22Rv1 (cell line): ENCODE measurements at regions not wholly inside any gene's neighbourhood (a gene's known extent, or its start where the extent isn't known, plus 50 kb on each side); places are given as distances from the start of the nearest gene placed in this dataset.

ENCODE experiments used
- ZFX ChIP-seq: fragments of 450-650 bp; IDR thresholded peaks from 2 replicates; pipeline ENCODE4 v1.6.1; 2017; ENCODE audit warnings: antibody characterized with exemption, borderline replicate concordance
- TF ChIP-seq, protein P1 (sequence below): fragments of 450-650 bp; IDR thresholded peaks from 2 replicates; pipeline ENCODE4 v1.5.1; 2017; ENCODE audit warnings: mild to moderate bottlenecking

DNA sequence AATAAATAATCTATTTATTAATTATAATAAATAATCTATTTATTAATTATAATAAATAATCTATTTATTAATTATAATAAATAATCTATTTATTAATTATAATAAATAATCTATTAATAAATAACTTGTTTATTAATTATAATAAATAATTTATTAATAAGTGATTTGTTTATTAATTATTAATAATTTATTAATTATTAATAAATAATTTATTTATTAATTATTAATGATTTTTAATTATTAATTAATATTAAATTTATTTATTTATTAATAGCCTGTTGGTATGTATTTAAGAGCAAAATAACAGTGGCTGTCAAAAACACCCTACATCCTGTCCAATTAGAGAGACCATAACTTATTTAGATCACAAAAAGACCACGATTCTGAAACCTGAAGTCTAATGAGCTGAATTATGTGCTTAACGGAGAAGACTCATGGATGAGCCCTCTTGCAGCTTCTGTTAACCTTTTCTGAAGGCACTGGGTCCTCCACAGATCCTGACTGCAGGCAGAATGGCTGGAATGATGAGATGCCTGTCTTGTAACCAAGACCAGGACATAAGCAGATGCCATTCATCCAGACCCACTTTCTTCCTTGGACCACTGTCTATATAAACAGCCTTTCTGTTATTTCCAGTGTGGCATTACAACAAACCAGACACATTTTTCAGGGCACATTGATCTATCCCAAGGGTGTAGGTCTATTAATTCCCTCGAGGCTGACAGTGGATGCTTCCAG, 134.2 kb downstream of the SETD4 start:
- TF ChIP-seq, protein P1, sequence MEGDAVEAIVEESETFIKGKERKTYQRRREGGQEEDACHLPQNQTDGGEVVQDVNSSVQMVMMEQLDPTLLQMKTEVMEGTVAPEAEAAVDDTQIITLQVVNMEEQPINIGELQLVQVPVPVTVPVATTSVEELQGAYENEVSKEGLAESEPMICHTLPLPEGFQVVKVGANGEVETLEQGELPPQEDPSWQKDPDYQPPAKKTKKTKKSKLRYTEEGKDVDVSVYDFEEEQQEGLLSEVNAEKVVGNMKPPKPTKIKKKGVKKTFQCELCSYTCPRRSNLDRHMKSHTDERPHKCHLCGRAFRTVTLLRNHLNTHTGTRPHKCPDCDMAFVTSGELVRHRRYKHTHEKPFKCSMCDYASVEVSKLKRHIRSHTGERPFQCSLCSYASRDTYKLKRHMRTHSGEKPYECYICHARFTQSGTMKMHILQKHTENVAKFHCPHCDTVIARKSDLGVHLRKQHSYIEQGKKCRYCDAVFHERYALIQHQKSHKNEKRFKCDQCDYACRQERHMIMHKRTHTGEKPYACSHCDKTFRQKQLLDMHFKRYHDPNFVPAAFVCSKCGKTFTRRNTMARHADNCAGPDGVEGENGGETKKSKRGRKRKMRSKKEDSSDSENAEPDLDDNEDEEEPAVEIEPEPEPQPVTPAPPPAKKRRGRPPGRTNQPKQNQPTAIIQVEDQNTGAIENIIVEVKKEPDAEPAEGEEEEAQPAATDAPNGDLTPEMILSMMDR, result no peak
- no peak for TF ChIP-seq ZFX
